Suprapubic skin (tissue), 4 donors: ENCODE measurements at regions not wholly inside any gene's neighbourhood (a gene's known extent, or its start where the extent isn't known, plus 50 kb on each side); places are given as distances from the start of the nearest gene placed in this dataset.
"Not testable (repeated sequence)": the region's sequence is repeated elsewhere in the genome, so short reads cannot be mapped to it uniquely, and the experiment has no call there.

Source experiments
- POLR2A ChIP-seq, 2 donors: fragments of 450-650 bp; IDR thresholded peaks; one replicate each; pipeline ENCODE4 v1.6.1; 2017; ENCODE audit warnings: antibody characterized with exemption in 2 of 2, mild to moderate bottlenecking in 2 of 2, moderate library complexity in 2 of 2
- POLR2AphosphoS5 ChIP-seq, 3 donors: sonication (generic); formaldehyde crosslinking; IDR thresholded peaks; one replicate each; pipeline ENCODE4 v1.6.1; 2017; ENCODE audit warnings: antibody characterized with exemption in 3 of 3
- TF ChIP-seq, protein P1 (sequence below), 2 donors: fragments of 200-600 bp in 1 of 2; fragments of 450-650 bp in 1 of 2; sonication (generic) in 1 of 2; IDR thresholded peaks; one replicate each; pipeline ENCODE4 v1.5.1; 2016 to 2019; ENCODE audit warnings: antibody characterized with exemption in 2 of 2, mild to moderate bottlenecking in 1 of 2, moderate library complexity in 1 of 2

DNA sequence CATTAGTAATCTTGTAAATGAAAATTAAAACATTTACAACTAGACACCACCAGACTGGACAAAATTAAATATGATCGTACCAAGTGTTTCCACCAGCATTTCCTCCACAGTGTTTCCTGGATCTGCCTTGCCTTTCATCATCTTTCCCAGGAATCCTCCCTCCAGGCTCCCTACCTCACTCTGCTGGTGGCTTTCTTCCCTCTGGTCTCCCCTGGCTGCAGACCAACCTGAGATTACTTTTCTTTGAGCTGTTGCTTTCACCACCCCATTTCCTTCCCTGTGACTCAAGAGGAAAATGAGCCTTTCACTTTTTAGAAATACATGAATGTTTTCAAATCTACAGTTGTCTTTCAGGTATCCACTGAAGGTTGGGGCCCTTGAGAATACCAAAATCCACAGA lies 228.8 kb upstream of the NBPF12 start:
- TF ChIP-seq, protein P1, sequence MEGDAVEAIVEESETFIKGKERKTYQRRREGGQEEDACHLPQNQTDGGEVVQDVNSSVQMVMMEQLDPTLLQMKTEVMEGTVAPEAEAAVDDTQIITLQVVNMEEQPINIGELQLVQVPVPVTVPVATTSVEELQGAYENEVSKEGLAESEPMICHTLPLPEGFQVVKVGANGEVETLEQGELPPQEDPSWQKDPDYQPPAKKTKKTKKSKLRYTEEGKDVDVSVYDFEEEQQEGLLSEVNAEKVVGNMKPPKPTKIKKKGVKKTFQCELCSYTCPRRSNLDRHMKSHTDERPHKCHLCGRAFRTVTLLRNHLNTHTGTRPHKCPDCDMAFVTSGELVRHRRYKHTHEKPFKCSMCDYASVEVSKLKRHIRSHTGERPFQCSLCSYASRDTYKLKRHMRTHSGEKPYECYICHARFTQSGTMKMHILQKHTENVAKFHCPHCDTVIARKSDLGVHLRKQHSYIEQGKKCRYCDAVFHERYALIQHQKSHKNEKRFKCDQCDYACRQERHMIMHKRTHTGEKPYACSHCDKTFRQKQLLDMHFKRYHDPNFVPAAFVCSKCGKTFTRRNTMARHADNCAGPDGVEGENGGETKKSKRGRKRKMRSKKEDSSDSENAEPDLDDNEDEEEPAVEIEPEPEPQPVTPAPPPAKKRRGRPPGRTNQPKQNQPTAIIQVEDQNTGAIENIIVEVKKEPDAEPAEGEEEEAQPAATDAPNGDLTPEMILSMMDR (IDR thresholded peaks at IDR 0.05) = not testable (repeated sequence)
- not testable (repeated sequence) for TF ChIP-seq POLR2A, POLR2AphosphoS5 (IDR thresholded peaks at IDR 0.05)
